Skin epidermis (tissue), 12 donors: ENCODE measurements at regions not wholly inside any gene's neighbourhood (a gene's known extent, or its start where the extent isn't known, plus 50 kb on each side); places are given as distances from the start of the nearest gene placed in this dataset.

ENCODE experiments used
- H3K27ac ChIP-seq, 21 experiments: fragments of 200-600 bp; sonication (generic) in 11 of 21; one replicate each; pipeline ENCODE4 v1.5.0; 2020; ENCODE audit warnings: mild to moderate bottlenecking in 3 of 21, inconsistent platforms in 2 of 21, moderate library complexity in 2 of 21
- H3K4me3 ChIP-seq, 7 experiments: fragments of 200-600 bp; sonication (generic) in 2 of 7; one replicate each; pipeline ENCODE4 v1.5.0; 2020; ENCODE audit warnings: inconsistent platforms in 2 of 7, mild to moderate bottlenecking in 2 of 7, moderate library complexity in 1 of 7

DNA sequence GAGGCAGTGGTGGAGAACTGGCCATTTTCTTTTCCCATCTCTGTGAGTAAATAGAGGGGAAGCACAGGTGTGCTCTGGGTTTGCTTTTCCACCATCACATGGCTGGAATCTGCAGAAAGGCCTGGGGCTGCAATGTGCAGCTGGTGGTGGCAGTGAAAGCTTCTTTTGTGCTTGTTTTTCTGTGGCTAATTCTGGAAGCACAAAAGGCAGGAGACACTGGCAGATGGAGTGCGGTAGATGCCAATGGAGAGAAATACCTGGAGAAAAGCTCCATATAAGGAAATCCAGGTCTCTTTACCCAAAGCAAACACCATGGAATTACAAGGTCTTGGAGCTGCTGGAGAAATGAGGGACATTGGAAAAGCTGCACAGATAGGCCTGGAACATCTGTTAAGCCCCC, 146.9 kb downstream of the HAPSTR1 start:
- H3K27ac ChIP-seq: no peak overlapping the region
- H3K4me3 ChIP-seq: no peak overlapping the region

DNA sequence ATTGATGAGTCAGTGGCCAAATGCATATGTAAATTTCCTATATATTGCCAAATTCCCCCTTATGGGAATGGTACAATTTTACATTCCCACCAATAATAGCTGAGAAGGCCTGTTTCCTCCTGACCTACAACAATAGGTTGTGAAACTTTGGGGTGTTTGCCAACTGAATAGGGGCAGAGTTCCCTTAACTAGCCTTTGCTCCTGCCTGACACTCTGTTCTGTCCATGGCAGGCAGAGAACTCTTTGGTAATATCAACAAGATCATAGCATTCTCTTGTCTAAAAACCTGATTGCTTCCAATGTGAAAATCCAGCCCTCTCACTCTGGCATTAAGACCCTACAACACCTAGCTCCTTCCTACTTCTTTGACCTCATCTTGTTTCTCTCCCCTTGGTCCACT, 149.7 kb downstream of the HAPSTR1 start:
- Histone ChIP-seq H3K27ac (no peak overlapping the region), H3K4me3 (no peak overlapping the region)

DNA sequence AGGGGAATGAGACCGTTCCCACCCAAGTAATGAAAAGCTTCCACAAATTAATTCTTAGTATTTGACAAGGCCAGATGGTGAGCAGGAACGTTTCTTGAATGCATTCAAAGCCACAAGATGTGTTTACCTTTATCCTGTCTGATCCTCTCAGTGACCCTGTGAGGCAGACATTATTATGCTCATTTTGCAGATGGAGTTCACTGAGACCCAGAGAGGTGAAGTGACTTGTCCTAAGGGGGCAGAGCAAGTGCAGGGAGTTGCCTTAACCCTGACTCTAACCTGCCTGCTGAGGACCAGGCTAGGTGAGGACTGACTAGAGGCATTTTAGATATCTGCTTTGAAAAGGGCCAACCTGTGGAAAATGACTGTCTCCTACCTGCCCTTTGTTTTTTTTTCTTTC, 156.7 kb downstream of the HAPSTR1 start:
- H3K27ac ChIP-seq: no peak overlapping the region
- H3K4me3 ChIP-seq: no peak overlapping the region

DNA sequence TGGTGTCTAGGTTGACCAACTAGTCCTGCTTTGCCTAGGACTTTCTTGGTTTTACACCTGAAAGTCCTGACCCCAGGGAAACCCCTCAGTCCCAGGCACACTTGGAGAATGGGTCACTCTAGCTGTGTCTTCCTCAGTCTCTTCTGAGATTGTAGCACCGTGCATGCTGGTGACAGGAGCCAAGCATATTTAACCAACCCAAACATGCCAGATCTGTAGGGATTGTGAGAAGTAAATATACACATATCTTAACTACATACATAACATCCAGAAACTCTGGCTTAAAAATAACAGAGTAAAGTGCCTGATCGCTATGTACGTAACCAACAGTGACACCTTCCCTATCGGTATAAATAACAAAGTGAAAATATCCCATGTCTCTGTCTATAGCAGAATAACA, 158.1 kb downstream of the HAPSTR1 start:
- no peak overlapping the region for H3K4me3 ChIP-seq
- H3K27ac ChIP-seq: no peak overlapping the region

DNA sequence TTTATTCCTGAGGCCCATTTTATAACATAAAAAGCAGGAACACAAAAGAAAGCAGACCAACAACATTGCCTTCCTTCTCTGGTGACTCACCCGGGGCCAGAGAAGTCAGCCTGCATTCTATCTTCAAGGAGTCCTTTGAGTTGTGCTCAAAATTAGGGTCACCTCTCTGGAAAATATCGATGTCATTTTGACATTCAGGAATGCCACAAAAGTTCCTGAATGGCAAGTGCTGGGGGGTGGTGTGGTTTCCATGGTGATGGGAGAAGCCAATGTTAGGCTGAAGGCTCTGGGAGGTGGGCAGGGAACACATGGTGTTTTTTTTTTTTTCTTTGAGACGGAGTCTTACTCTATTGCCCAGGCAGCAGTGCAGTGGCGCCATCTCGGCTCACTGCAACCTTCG, 159.6 kb downstream of the HAPSTR1 start:
- H3K27ac ChIP-seq: no peak overlapping the region
- H3K4me3 ChIP-seq: no peak overlapping the region

DNA sequence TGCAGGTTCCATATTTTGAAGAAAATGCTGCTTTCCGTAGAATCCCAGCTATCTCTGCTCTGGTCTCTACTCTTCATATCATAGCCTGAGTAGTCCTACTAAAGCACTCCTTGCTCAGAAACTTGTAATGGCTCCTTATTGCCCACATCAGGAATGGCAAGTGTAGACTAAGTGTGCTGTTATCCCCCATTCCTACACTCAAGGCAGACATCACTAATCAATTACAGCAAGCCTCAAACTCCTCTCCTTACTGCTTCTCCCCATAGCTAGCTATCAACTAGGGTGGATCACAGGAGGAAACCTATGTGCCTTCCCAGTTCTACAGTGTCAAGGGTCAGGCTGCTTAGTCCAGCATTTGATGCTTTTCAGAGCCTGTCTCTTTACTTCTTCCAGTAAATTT, 163.4 kb downstream of the HAPSTR1 start:
- H3K27ac ChIP-seq: no peak overlapping the region

DNA sequence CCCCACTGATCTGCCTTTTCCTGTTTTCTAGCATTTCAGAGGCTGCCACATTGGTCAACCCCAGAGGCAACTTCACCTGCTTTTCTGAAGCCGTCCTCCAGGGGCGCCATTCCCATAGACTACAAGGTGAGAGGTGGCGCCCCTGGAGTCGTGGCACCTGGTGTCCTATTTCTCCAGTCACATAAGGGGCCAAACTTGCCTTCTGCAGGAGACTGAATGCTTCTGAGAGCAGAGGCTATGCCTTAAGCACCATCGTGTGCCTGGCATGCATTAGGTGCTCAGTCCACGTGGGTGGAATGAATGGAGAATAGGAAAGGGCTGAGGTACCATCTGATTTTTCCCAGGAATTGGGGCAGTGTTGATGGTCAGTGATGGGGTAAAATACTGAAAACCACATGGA, 164.8 kb downstream of the HAPSTR1 start:
- no peak overlapping the region for H3K4me3 ChIP-seq
- H3K27ac ChIP-seq: no peak overlapping the region

More for the DNA sequence above, 163.4 kb downstream of the HAPSTR1 start:
- H3K4me3 ChIP-seq: no peak overlapping the region

DNA sequence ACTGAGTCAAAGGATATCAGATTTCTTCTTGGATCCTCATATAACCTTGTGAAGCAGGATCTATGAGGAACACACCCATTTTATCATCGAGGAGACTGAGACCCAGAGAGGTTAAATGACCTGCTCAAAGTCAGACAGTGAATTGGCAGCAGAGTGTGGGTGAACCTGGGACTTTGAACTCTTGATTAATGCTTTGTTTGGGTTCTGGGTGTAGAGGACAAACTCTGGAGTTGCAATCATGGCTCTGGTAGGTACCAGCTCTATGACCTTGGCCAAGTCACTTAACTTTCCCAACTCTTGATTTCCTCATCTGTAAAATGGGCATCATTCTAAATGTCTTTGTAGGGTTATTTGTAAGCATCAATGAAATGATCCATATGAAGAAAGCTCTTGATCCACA, 166.4 kb downstream of the HAPSTR1 start:
- H3K27ac ChIP-seq: no peak overlapping the region
- H3K4me3 ChIP-seq: no peak overlapping the region

DNA sequence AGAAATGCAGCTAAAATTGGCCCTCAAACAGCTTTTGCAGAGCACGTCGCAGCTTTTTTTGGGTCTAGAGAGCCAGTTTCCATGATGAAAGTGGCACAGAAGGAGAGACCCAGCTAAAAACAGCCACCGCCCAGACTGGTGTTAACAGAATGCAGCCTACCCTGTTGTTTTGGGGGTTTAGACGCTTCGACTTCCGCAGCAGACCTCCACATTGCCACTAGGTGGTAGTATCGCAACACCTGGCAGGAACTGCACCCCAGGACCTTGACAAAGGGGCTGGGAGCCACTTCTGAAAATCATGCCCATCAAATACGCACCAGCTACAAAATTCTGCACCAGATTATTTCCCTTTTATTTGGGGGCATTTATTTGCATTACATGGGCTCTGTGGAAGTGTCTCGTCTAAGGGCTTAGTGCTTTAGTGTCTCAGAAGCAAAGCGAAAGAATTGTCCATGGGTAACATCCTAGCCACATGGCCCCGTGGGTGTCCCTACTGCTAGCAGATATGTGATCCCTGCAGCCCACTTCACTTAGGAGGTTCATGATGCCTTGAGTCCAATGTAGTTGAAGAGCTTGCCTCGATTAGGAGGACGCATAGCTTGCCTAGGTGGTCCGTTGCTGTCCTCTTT, 167.1 kb downstream of the HAPSTR1 start:
- no peak overlapping the region for H3K27ac ChIP-seq
- no peak overlapping the region for H3K4me3 ChIP-seq

DNA sequence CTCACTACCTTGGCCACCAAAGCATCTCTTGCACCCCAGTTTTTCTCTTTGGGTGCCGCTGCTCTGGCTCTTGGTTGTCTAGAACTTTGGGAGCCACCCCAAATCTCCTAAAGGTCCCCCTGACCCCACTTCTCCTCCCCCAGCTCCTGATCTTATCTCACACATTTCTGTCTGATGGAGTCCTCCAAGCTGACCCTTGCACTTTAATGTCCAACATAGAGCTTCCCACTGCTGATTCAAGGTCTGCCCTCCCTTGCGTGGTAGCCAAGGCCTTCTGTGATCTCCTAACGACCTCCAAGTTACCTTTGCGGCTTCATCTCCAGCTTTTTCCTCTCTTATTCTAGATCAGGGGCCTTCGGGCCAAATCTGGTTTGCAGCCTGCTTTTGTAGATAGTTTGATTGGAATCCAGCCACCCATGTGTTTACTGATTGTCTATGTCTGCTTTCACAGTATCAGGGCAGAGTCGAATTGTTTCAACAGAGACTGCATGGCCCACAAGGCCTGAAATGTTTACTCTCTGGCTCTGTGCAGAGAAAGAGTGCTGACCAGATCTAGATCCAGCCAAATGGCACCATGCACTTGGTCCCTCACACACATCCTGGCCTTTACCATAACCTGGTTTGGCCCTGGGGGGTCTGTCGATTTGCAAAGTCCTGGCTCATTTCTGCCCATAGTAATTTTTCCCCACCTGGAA, 168.6 kb downstream of the HAPSTR1 start:
- H3K27ac ChIP-seq: no peak overlapping the region
- no peak overlapping the region for H3K4me3 ChIP-seq

DNA sequence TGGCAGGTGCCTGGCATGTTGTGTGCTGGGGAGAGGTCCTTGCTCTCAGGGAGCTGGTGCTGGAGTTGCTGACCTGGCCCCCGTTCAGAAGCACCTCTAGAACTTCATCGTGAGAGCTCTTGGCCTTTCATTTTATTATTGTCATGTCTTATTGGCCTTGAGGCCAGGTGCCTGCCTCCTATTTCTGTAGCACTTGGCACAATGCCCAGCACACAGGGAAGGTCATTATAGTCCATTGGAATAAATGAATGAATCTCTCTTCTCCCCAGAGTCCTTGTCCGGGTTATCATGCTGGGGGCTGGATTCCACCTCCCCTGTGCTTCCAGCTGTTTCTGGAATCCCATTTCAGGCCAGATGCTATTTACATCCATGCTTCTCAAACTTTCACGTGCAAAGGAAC, 169.2 kb downstream of the HAPSTR1 start:
- H3K4me3 ChIP-seq: no peak overlapping the region
- H3K27ac ChIP-seq: no peak overlapping the region

DNA sequence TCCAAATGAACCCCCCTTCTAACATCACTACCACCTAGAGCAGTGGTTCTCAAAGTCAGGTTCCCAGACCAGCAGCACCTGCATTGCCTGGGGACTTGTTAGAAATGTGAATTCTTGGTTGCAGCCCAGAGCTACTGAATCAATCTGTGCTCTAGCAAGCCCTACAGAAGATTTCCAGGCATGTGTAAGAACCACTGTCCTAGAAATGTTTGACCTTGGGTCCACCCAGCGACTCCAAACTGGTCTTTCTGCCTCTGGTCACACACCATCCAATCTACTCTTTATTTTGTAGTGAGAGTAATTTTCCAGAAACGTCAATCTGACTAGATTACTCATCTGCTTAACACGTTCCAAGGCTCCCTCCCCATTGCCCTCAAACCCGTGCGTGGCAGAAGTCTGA, 169.9 kb downstream of the HAPSTR1 start:
- no peak overlapping the region for H3K27ac ChIP-seq
- H3K4me3 ChIP-seq: no peak overlapping the region

DNA sequence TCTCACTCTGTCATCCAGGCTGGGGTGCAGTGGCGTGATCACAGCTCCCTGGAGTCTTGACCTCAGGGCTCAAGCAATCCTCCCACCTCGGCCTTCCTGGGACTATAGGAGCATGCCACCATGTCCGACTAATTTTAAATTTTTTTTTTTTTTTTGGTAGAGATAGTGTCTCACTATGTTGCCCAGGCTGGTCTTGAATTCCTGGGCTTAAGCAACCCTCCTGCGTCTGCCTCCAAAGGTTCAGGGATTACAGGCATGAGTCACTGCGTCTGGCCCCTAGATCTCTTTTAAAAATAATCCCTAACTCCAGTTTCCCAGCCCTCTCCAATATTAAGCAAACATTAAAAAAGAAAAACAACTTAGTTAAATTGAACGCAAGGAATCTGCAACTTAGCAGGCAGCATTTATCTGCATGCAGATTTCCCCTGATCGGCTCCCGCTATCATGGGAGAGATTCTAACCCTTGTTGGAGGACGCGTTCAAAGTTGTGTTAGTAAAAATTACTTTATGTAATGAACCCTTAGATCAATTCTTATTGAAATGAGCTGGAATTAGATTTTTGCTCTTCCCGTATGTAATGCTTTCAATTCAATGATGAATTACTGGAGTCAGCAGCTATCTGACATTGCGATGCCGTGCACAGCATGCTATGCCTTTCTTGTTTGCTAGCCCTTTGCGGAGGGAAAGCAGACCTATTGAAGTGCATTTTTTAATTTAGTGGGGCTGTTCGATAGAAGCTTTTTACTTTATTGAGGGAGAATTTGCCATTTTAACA, 171.7 kb downstream of the HAPSTR1 start:
- Histone ChIP-seq H3K27ac (no peak overlapping the region), H3K4me3 (no peak overlapping the region)

DNA sequence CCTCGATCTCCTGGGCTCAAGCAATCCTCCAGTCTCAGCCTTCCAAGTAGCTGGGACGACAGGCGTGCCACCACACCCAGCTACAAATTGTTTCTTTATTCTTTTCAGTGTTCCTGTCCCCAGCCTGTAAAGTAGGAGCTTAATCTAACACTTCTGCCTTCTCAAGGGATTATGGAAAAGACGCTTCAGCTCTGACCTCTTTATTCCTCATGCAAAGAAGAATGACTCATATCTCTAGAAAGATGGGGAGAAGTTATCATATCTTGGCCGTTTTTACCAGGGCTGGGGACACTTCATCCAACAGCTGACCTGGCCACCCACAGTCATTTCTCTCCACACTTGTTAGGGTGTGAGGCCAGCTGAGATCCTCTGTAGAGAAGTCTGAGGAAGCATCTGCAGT, 172.6 kb downstream of the HAPSTR1 start:
- H3K4me3 ChIP-seq: no peak overlapping the region
- H3K27ac ChIP-seq: no peak overlapping the region

DNA sequence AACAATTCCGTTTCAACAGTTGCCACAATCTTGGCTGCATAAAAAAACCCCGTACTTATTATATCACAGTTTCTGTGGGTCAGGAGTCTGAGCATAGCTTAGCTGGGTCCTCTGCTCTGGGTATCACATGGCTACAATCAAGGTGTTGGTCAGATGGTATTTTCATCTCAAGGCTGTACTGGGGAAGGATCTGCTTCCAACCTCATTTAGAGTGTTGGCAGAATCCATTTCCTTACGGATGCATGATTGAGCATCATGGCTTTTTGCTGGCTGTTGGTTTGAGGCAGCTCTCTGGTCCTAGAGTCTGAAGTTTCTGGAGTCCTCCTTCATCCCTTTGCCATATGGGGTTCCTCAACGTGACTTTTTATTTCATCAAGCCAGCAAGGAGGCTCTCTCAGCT, 177.0 kb downstream of the HAPSTR1 start:
- no peak overlapping the region for H3K4me3 ChIP-seq
- H3K27ac ChIP-seq: no peak overlapping the region

DNA sequence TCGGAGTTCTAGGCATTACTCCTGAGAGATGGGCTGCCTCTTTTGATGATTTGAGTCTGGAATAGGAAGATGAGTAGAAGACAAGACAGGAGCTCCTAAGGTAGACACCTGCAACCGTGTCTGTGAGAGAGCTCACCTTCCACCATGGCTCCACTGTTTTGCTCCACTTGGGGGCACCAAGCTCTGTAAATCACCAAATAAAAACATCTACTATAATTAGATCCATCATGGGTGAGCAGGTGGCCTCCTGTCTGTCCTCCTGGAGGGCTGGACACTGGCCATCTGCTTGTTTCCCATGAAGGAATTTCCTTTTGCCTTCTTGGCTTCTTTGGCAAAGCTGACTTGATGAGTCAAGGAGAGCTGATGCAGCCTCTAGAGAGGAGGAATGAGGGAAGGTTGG, 179.0 kb downstream of the HAPSTR1 start:
- Histone ChIP-seq H3K27ac (no peak overlapping the region), H3K4me3 (no peak overlapping the region)

DNA sequence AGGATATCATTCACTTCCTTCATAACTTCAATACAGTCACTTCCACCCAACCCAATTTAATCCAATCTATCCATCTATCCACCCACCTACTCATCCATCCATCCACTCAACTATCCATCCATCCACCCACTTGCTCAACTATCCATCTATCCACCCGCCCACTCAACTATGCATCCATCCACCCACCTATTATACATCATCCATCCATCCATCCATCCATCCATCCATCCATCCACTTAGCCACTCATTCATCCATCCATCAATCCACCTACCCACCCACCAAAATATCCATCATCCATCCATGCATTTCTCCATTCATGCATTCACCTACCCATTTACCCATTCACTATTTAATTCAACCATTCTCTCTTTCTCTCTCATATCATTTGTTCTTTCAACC, 179.5 kb downstream of the HAPSTR1 start:
- H3K4me3 ChIP-seq: no peak overlapping the region
- H3K27ac ChIP-seq: no peak overlapping the region

DNA sequence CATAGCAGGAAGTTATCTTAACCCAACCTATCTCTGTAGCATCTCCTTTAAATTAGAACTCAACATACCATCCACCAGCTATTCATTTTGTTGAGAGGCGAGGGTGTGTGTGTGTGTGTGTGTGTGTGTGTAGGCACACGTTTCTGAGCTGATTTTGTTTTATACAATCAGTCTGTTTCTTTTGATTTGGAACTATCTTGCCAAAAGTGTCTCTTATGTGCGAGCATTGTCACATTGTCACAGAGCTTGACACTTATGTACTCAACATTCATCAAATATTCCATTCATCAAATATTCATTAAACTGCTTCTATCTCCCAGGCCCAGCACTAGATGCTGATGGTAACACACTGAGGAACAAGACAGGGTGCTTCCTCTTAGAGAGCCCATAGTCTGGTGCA, 180.4 kb downstream of the HAPSTR1 start:
- H3K4me3 ChIP-seq: no peak overlapping the region
- no peak overlapping the region for H3K27ac ChIP-seq

DNA sequence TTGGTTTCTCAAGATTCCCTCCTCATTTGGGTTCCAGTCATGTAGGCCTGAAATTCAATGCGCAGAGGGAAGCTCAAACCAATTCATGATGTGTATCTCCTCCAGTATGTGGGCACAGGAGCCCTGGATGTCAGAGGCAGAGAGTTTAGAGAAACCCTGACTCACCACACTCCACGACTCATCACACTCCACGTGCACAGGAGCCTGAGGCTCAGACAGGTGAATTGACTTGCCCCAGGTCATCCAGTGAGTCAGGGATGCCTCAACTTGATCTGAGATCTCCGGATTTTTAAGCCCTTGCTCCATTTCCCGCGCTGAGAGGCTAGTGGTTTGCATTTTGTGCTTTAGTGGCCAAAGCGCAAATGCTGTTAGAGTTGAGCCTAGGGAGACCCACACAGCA, 183.9 kb downstream of the HAPSTR1 start:
- Histone ChIP-seq H3K27ac (no peak overlapping the region), H3K4me3 (no peak overlapping the region)

DNA sequence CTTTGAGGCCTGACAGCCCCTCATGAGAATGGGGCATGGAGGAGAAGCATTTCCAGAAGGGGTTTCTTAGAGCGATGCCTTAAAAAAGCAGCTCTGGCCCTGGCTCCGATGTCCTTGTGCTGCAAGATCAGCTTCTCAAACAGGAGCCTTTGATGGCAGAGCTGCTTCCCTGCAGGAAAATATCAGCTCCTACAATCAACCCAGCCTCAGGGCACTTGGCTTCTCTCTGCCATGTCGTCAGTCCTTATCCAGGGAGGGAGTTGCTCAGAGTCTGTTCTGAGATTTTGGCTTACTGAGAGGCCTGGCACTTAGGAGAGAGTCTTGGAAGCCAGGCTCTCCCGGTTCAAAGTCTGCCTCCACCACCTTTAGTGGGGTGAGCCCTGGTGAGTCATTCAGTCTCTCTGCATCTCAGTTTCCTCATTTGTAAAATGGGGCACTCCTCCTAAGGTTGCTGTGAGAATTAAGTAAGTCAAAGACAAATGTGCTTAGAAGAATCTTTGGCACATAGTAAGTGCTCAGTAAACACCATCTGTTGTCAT, 184.4 kb downstream of the HAPSTR1 start:
- no peak overlapping the region for H3K4me3 ChIP-seq
- H3K27ac ChIP-seq: no peak overlapping the region
